Adrenal gland (tissue), 9 donors: ENCODE measurements at regions not wholly inside any gene's neighbourhood (a gene's known extent, or its start where the extent isn't known, plus 50 kb on each side); places are given as distances from the start of the nearest gene placed in this dataset.

Source experiments
- DNase-seq, 7 donors: peaks; one replicate each; pipeline ENCODE4 v3.0.0-alpha.2; 2019 to 2020
- H3K27ac ChIP-seq, 5 donors: fragments of 200-600 bp; sonication (generic) in 4 of 5; 1 replicate in 3 of 5; 2 replicates in 2 of 5; pipeline versions ENCODE4 v1.5.1 to v1.8.0; 2016 to 2020; ENCODE audit warnings: mild to moderate bottlenecking in 1 of 5
- H3K27me3 ChIP-seq: fragments of 200-600 bp; 2 replicates; pipeline ENCODE4 v1.8.0; 2021
- H3K36me3 ChIP-seq, 2 donors: fragments of 200-600 bp; replicated peaks in 1 of 2; 1 replicate in 1 of 2; 2 replicates in 1 of 2; pipeline versions ENCODE4 v1.5.1 to v1.8.0; 2018 to 2022
- H3K4me1 ChIP-seq, 2 donors: fragments of 200-600 bp; replicated peaks in 1 of 2; 1 replicate in 1 of 2; 2 replicates in 1 of 2; pipeline versions ENCODE4 v1.5.1 to v1.8.0; 2018 to 2021
- H3K4me3 ChIP-seq, 4 donors: fragments of 200-600 bp; sonication (generic) in 3 of 4; one replicate each; pipeline ENCODE4 v1.5.1; 2016 to 2018
- H3K9me3 ChIP-seq, 3 donors: fragments of 200-600 bp; sonication (generic) in 1 of 3; replicated peaks in 1 of 3; 1 replicate in 2 of 3; 2 replicates in 1 of 3; pipeline versions ENCODE4 v1.5.1 to v1.8.0; 2016 to 2021
- CTCF ChIP-seq, 6 experiments: fragments of 450-650 bp in 4 of 6; fragments of 200-600 bp in 2 of 6; sonication (generic) in 1 of 6; IDR thresholded peaks; 1 replicate in 5 of 6; 2 replicates in 1 of 6; pipeline versions ENCODE4 v1.5.1 to v1.8.0; 2016 to 2021; ENCODE audit warnings: antibody characterized with exemption in 6 of 6, mild to moderate bottlenecking in 2 of 6, moderate library complexity in 1 of 6
- POLR2A ChIP-seq, 2 donors: fragments of 450-650 bp; IDR thresholded peaks; one replicate each; pipeline ENCODE4 v1.6.1; 2017; ENCODE audit warnings: antibody characterized with exemption in 2 of 2, mild to moderate bottlenecking in 2 of 2, moderate library complexity in 1 of 2
- WGBS, 4 donors: extraction: QIAGEN DNeasy Blood & Tissue Kit in 2 of 4; methylation state at CpG; one replicate each; pipeline versions ENCODE4 v1.1.5 to v1.1.7; 2013 to 2017; 5-methylcytosine and 5-hydroxymethylcytosine counted together
- intact Hi-C, 2 donors: fragments of 100-400 bp; cut with DNase I; formaldehyde crosslinking; loops; one replicate each; pipeline versions ENCODE4 v1.14.1 to v1.15.0; 2022 to 2023
- donor health status: healthy with polysubstance abuse.
- donor health status: Bipolar disorder and iron deficiency.
- donor health status: DM: yes; HTN: yes; CAD: no.
- donor health status: DM: no; HTN: no; CAD: no.
- donor health status: DM: no; HTN: no; CAD: no.

- H3K36me3 ChIP-seq: no peaks in the 10 kb centered on the region
- H3K27ac ChIP-seq: no peak overlapping the region
- no peak for DNase-seq
- WGBS, 4 donors: 80 to 91% (median 87%) methylated on average over 3 of the region's 3 CpGs
- no peaks in the 10 kb centered on the region for H3K9me3 ChIP-seq
- H3K4me3 ChIP-seq: no peak overlapping the region
- TF ChIP-seq CTCF (IDR thresholded peaks at IDR 0.05): no peak
- no peak for TF ChIP-seq POLR2A (IDR thresholded peaks at IDR 0.05)
- H3K27me3 ChIP-seq: no peaks in the 10 kb centered on the region
- intact Hi-C loops: no loop called here
- H3K4me1 ChIP-seq: no peaks in the 10 kb centered on the region
These were observed 521.0 kb downstream of the METTL15 start for GRCh38 chr11:28629235-28629634.

GRCh38 chr11:28628412-28628811 lies 520.2 kb downstream of the METTL15 start:
- Histone ChIP-seq H3K27ac (no peak overlapping the region), H3K27me3 (no peaks in the 10 kb centered on the region), H3K4me3 (no peak overlapping the region), H3K36me3 (no peaks in the 10 kb centered on the region), H3K4me1 (no peaks in the 10 kb centered on the region), H3K9me3 (no peaks in the 10 kb centered on the region)
- TF ChIP-seq CTCF (IDR thresholded peaks at IDR 0.05) (no peak), POLR2A (IDR thresholded peaks at IDR 0.05) (no peak)
- 77 to 85% (median 83%) methylated on average over 4 of the region's 4 CpGs for WGBS, 4 donors
- intact Hi-C loops: no loop called here
- no peak for DNase-seq

GRCh38 chr11:28627690-28628255 lies 519.6 kb downstream of the METTL15 start:
- TF ChIP-seq POLR2A (IDR thresholded peaks at IDR 0.05) (no peak), CTCF (IDR thresholded peaks at IDR 0.05) (no peak)
- Histone ChIP-seq H3K27ac (no peak overlapping the region), H3K4me3 (no peak overlapping the region), H3K9me3 (no peaks in the 10 kb centered on the region), H3K36me3 (no peaks in the 10 kb centered on the region), H3K4me1 (no peaks in the 10 kb centered on the region), H3K27me3 (no peaks in the 10 kb centered on the region)
- no peak for DNase-seq
- intact Hi-C loops: no loop called here
- WGBS, 4 donors: 69 to 91% (median 83%) methylated on average over 1 of the region's 1 CpG

- no peaks in the 10 kb centered on the region for H3K9me3 ChIP-seq
- DNase-seq: no peak
- H3K36me3 ChIP-seq: no peaks in the 10 kb centered on the region
- H3K4me1 ChIP-seq: no peaks in the 10 kb centered on the region
- intact Hi-C loops: no loop called here
- H3K27ac ChIP-seq: no peak overlapping the region
- H3K27me3 ChIP-seq: no peaks in the 10 kb centered on the region
- TF ChIP-seq POLR2A (IDR thresholded peaks at IDR 0.05) (no peak), CTCF (IDR thresholded peaks at IDR 0.05) (no peak)
- no peak overlapping the region for H3K4me3 ChIP-seq
These were observed 517.3 kb downstream of the METTL15 start for GRCh38 chr11:28625532-28625931.
